GM12864 (cell line): ENCODE measurements at regions not wholly inside any gene's neighbourhood (a gene's known extent, or its start where the extent isn't known, plus 50 kb on each side); places are given as distances from the start of the nearest gene placed in this dataset.
"Not testable (repeated sequence)": the region's sequence is repeated elsewhere in the genome, so short reads cannot be mapped to it uniquely, and the experiment has no call there.

ENCODE experiments used
- DNase-seq: peaks from one replicate; pipeline ENCODE4 v3.0.0-alpha.2; 2011; ENCODE audit warnings: low read depth
- H3K4me3 ChIP-seq: 2 replicates; pipeline ENCODE4 v1.5.1; 2011; ENCODE audit warnings: mild to moderate bottlenecking, low read depth, low read length, control low read depth
- TF ChIP-seq, protein P1 (sequence below): IDR thresholded peaks from 2 replicates; pipeline ENCODE4 v1.5.1; 2011; ENCODE audit warnings: low read depth, mild to moderate bottlenecking, moderate library complexity, low read length, control low read depth, inconsistent platforms; ENCODE audit errors: missing control alignments

GRCh38 chr3:81336470-81336869 lies 425.0 kb downstream of the GBE1 start:
- no peak overlapping the region for H3K4me3 ChIP-seq
- no peak for DNase-seq
- TF ChIP-seq, protein P1, sequence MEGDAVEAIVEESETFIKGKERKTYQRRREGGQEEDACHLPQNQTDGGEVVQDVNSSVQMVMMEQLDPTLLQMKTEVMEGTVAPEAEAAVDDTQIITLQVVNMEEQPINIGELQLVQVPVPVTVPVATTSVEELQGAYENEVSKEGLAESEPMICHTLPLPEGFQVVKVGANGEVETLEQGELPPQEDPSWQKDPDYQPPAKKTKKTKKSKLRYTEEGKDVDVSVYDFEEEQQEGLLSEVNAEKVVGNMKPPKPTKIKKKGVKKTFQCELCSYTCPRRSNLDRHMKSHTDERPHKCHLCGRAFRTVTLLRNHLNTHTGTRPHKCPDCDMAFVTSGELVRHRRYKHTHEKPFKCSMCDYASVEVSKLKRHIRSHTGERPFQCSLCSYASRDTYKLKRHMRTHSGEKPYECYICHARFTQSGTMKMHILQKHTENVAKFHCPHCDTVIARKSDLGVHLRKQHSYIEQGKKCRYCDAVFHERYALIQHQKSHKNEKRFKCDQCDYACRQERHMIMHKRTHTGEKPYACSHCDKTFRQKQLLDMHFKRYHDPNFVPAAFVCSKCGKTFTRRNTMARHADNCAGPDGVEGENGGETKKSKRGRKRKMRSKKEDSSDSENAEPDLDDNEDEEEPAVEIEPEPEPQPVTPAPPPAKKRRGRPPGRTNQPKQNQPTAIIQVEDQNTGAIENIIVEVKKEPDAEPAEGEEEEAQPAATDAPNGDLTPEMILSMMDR, result no peak

- not testable (repeated sequence) for DNase-seq
Measured at GRCh38 chr3:81329835-81330234, 431.6 kb downstream of the GBE1 start.

GRCh38 chr3:81326245-81326644 lies 435.2 kb downstream of the GBE1 start:
- DNase-seq, result no peak
- H3K4me3 ChIP-seq, result no peak overlapping the region
- TF ChIP-seq, protein P1, result no peak

More at GRCh38 chr3:81329835-81330234, 431.6 kb downstream of the GBE1 start:
- not testable (repeated sequence) for H3K4me3 ChIP-seq

GRCh38 chr3:81320862-81321261 lies 440.6 kb downstream of the GBE1 start:
- DNase-seq, result no peak
- H3K4me3 ChIP-seq, result no peak overlapping the region
- TF ChIP-seq, protein P1, result no peak

DNA sequence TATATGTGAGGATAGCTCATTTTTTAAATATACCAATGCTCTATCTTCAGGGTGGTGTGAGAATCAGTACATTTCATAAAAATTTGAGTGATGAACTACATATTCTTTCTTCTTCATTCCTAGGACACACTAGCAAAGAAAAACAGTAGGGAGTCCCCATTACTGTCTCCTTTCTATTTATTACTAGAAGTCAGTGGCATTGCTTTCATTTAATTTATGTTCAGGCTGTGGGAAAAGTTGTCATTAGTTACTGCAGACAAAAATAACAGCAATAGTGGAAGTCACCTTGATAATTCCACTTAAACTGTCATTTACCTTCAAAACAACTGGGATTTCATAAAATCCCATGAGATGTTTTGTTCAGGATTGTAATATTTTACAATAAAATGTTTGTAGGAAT lies 446.4 kb downstream of the GBE1 start:
- no peak overlapping the region for H3K4me3 ChIP-seq
- no peak for DNase-seq
- TF ChIP-seq, protein P1, result no peak

- no peak for DNase-seq
- no peak overlapping the region for H3K4me3 ChIP-seq
- TF ChIP-seq, protein P1, result no peak
Measured at GRCh38 chr3:81311321-81311720, 450.1 kb downstream of the GBE1 start.

DNA sequence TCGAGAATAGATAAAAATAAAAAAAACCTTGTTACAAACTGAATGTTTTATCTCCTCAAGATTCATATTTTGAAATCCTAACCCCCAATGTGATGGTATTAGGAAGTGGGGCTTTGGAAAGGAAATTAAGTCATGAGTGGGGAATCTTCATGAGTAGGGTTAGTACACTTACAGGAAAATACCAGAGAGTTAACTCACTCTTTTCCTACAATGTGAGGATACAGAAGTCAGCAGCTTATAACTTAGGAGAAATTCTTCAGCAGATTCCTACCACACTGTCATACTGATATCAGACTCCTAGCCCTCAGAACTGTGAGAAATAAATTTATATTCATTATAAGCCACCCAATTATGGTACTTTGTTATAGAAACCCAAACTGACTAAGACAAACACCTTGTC lies 453.1 kb downstream of the GBE1 start:
- no peak overlapping the region for H3K4me3 ChIP-seq
- DNase-seq, result no peak
- TF ChIP-seq, protein P1, result no peak

DNA sequence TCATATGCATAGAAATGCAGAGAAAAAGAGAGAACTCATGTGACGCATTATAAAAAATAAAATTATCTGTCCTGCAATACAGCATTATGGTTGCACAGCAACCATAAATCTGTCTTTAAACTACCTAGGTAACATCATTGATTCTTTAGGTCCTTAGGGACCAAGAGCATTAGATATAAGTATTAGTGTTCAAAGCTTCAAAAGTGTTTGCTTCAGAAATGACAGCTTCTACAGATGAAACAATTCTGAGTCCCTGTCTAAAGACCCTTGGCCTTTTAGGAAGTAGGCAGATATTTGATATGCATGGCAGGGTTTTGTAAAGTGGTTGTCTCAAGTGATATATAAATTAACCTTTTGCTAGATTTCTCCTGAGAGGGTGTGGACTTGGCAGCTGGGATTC lies 454.2 kb downstream of the GBE1 start:
- TF ChIP-seq, protein P1, result no peak
- DNase-seq, result no peak

More for the DNA sequence above, 454.2 kb downstream of the GBE1 start:
- H3K4me3 ChIP-seq, result no peak overlapping the region
